HG03095 (cell line): ENCODE measurements at regions not wholly inside any gene's neighbourhood (a gene's known extent, or its start where the extent isn't known, plus 50 kb on each side); places are given as distances from the start of the nearest gene placed in this dataset.

Source experiments
- ATAC-seq: cut with Tn5 transposase; IDR thresholded peaks from one replicate; pipeline ENCODE4 v1.9.1; 2021; ENCODE audit warnings: moderate library complexity; ENCODE audit not compliant: unreplicated experiment

DNA sequence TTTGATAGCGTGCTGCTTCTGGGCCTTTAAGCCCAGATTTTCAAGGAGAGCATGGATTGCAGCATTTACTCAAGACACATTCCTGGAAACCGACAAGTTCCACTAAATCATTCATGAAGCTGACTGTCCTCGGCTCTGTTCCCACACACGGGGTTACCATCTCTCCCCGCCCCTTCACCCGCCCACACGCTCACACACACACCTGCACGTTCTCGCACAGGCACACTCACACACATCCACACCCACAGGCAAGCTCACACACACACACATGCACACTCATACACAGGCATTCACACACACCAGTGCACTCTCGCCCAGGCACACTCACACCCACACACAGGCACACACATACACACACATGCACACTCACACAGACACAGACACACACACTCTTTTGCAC is 150.0 kb upstream of the AGAP1 start:
- ATAC-seq: no peak

- no peak for ATAC-seq
Observed at GRCh38 chr2:235345745-235346144, 148.1 kb upstream of the AGAP1 start.

- ATAC-seq: no peak
Observed at GRCh38 chr2:235347691-235348090, 146.2 kb upstream of the AGAP1 start.

GRCh38 chr2:235348329-235348728 is 145.5 kb upstream of the AGAP1 start:
- ATAC-seq: no peak

GRCh38 chr2:235350234-235350633 is 143.6 kb upstream of the AGAP1 start:
- ATAC-seq: no peak

DNA sequence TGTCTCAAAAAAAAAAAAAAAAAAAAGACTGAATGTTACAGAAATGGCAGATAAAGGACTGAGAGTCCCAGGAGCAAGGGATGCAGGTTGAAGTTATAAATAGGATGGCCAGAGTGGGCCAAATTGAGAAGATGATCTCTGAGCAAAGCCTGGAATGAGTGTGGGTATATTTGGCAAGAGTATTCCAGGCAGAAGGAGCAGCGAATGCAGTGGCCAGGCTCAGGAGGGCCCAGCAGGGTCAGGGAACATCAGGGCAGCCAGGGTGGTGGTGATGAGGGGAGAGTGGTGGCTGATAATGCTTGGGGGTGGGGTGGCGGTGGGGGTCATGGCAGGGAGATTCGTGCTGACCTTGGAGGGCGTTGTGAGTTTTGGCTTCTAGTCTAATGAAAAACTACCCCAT is 141.3 kb upstream of the AGAP1 start:
- no peak for ATAC-seq

GRCh38 chr2:235357881-235358280 is 136.0 kb upstream of the AGAP1 start:
- ATAC-seq: no peak

GRCh38 chr2:235358981-235359471 is 134.8 kb upstream of the AGAP1 start:
- no peak for ATAC-seq

GRCh38 chr2:235360446-235360845 is 133.4 kb upstream of the AGAP1 start:
- ATAC-seq: no peak

GRCh38 chr2:235365743-235366142 is 128.1 kb upstream of the AGAP1 start:
- no peak for ATAC-seq

GRCh38 chr2:235366390-235366789 is 127.5 kb upstream of the AGAP1 start:
- no peak for ATAC-seq

GRCh38 chr2:235366807-235367206 is 127.0 kb upstream of the AGAP1 start:
- no peak for ATAC-seq

- ATAC-seq: no peak
Observed at GRCh38 chr2:235371018-235371417, 122.8 kb upstream of the AGAP1 start.

- no peak for ATAC-seq
Observed at GRCh38 chr2:235373171-235373570, 120.7 kb upstream of the AGAP1 start.

GRCh38 chr2:235377176-235377575 is 116.7 kb upstream of the AGAP1 start:
- no peak for ATAC-seq

DNA sequence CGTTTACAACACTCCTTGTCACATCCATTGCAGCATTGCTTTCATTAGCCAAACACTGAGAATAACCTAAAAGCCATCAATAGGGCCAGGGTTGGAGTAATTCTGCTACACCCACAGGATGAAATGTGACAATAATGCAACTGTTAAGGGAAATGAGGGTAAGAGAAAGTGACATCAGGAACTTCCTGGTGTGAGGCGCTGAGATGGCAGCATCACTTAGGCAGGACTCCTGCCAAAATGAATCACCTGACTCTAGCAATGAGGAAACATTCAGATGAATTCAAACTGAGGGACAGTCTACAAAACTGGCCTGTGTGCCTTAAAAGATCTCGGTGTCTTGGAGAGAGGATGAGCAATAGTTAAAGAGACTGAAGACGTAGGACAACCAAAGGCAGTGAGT is 115.6 kb upstream of the AGAP1 start:
- ATAC-seq: no peak

GRCh38 chr2:235378944-235379343 is 114.9 kb upstream of the AGAP1 start:
- ATAC-seq: no peak

GRCh38 chr2:235381261-235381912 is 112.5 kb upstream of the AGAP1 start:
- no peak for ATAC-seq

DNA sequence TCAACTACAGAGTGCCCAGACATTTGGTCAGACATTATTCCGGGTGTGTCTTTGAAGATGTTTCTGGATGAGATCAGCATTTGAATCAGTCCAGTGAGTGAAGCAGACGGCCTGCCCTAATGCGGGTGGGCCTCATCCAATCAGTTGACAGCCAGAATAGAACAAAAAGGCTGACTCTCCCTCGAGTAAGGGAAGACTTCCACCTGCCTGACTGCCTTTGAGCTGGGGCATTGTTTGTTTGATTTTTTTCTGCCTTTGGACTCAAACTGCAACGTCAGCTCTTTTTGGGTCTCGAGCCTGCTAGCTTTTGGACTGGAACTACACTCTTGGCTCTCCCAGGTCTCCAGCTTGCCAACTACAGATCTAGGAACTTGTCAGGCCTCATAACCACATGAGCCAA is 111.7 kb upstream of the AGAP1 start:
- ATAC-seq: no peak

GRCh38 chr2:235382601-235383000 is 111.2 kb upstream of the AGAP1 start:
- ATAC-seq: no peak

GRCh38 chr2:235383272-235383843 is 110.5 kb upstream of the AGAP1 start:
- no peak for ATAC-seq

- no peak for ATAC-seq
Observed at GRCh38 chr2:235384624-235385023, 109.2 kb upstream of the AGAP1 start.

GRCh38 chr2:235389626-235390025 is 104.2 kb upstream of the AGAP1 start:
- no peak for ATAC-seq
